Esophagus squamous epithelium (tissue), 4 donors: ENCODE measurements at regions not wholly inside any gene's neighbourhood (a gene's known extent, or its start where the extent isn't known, plus 50 kb on each side); places are given as distances from the start of the nearest gene placed in this dataset.

Experiments used
- POLR2A ChIP-seq, 4 donors: fragments of 450-650 bp; IDR thresholded peaks; one replicate each; pipeline ENCODE4 v1.6.1; 2017; ENCODE audit warnings: antibody characterized with exemption in 4 of 4, mild to moderate bottlenecking in 4 of 4, moderate library complexity in 3 of 4
- TF ChIP-seq, protein P1 (sequence below), 6 experiments: fragments of 450-650 bp in 4 of 6; fragments of 200-600 bp in 2 of 6; sonication (generic) in 2 of 6; IDR thresholded peaks; one replicate each; pipeline ENCODE4 v1.5.1; 2016 to 2019; ENCODE audit warnings: antibody characterized with exemption in 6 of 6, mild to moderate bottlenecking in 4 of 6, moderate library complexity in 4 of 6

DNA sequence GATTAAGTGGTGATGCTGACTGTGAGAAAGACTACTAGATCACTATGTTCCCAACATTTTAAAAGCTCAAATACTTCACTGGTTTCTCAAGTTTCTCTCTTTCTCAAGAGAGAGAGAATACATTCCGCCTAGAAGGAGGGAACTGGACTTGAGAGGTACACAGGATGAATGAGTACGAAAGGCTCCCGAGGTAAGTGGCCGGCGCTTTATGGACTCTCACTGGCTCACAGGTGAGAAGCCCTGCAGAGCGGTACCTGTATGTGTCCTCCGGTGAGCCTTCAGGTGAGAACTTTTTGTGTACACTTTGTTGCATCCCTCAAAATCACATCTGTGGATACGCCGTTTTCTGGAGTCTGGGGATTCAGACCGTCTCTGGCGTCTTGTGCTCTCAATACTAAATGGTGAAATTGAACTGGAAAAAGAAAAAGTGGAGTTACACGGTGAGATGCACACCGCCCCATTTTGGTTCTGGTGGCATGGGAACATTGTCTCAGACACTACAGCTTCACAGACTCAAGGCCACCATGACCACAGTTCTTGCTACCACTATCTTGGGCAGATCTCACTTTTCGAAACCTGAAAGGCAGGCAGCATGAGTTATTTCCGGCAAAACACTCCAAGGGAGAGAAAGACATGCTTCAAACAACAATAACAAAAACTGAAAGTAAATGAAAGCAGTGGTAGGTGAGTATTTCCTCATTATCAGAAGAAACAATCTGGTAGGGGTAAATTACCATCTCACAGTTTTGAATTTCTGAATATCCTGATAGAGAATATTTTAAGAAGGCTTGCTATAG, 418.9 kb downstream of the KLF12 start:
- TF ChIP-seq, protein P1, sequence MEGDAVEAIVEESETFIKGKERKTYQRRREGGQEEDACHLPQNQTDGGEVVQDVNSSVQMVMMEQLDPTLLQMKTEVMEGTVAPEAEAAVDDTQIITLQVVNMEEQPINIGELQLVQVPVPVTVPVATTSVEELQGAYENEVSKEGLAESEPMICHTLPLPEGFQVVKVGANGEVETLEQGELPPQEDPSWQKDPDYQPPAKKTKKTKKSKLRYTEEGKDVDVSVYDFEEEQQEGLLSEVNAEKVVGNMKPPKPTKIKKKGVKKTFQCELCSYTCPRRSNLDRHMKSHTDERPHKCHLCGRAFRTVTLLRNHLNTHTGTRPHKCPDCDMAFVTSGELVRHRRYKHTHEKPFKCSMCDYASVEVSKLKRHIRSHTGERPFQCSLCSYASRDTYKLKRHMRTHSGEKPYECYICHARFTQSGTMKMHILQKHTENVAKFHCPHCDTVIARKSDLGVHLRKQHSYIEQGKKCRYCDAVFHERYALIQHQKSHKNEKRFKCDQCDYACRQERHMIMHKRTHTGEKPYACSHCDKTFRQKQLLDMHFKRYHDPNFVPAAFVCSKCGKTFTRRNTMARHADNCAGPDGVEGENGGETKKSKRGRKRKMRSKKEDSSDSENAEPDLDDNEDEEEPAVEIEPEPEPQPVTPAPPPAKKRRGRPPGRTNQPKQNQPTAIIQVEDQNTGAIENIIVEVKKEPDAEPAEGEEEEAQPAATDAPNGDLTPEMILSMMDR (IDR thresholded peaks at IDR 0.05) = no peak
- TF ChIP-seq POLR2A (IDR thresholded peaks at IDR 0.05) = no peak
